GM19025 (cell line): ENCODE measurements at regions not wholly inside any gene's neighbourhood (a gene's known extent, or its start where the extent isn't known, plus 50 kb on each side); places are given as distances from the start of the nearest gene placed in this dataset.
A peak's percentile ranks its signal among the peaks of the same experiment; 100 is the strongest.
"Not testable (repeated sequence)": the region's sequence is repeated elsewhere in the genome, so short reads cannot be mapped to it uniquely, and the experiment has no call there.

Experiments
- ATAC-seq: cut with Tn5 transposase; IDR thresholded peaks from one replicate; pipeline ENCODE4 v1.9.1; 2021; ENCODE audit warnings: mild to moderate bottlenecking, low read depth, moderate library complexity; ENCODE audit not compliant: unreplicated experiment

GRCh38 chr1:147103416-147104155 lies 68.7 kb downstream of the PRKAB2 start:
- ATAC-seq = not testable (repeated sequence)

- ATAC-seq = no peak
Measured at GRCh38 chr1:147099192-147099591, 73.1 kb downstream of the PRKAB2 start.

GRCh38 chr1:147098338-147098973 lies 73.8 kb downstream of the PRKAB2 start:
- not testable (repeated sequence) for ATAC-seq

GRCh38 chr1:147095691-147096090 lies 76.6 kb downstream of the PRKAB2 start:
- no peak for ATAC-seq

- ATAC-seq = no peak
Measured at GRCh38 chr1:147091801-147092200, 80.5 kb downstream of the PRKAB2 start.

GRCh38 chr1:147089457-147089856 lies 82.8 kb downstream of the PRKAB2 start:
- ATAC-seq = no peak

- no peak for ATAC-seq
Measured at GRCh38 chr1:147086129-147086528, 86.1 kb downstream of the PRKAB2 start.

GRCh38 chr1:147084273-147085096 lies 87.8 kb downstream of the PRKAB2 start:
- ATAC-seq = peak; percentile 61

- no peak for ATAC-seq
Measured at GRCh38 chr1:147083919-147084272, 88.4 kb downstream of the PRKAB2 start.

- ATAC-seq = no peak
Measured at GRCh38 chr1:147080671-147081394, 91.4 kb downstream of the PRKAB2 start.

- no peak for ATAC-seq
Measured at GRCh38 chr1:147080006-147080661, 92.1 kb downstream of the PRKAB2 start.

- ATAC-seq = no peak
Measured at GRCh38 chr1:147079400-147080005, 92.8 kb downstream of the PRKAB2 start.

- ATAC-seq = no peak
Measured at GRCh38 chr1:147078606-147079399, 93.5 kb downstream of the PRKAB2 start.

GRCh38 chr1:147077936-147078605 lies 94.2 kb downstream of the PRKAB2 start:
- ATAC-seq = no peak

GRCh38 chr1:147077523-147077922 lies 94.7 kb downstream of the PRKAB2 start:
- ATAC-seq = no peak

GRCh38 chr1:147077081-147077480 lies 95.2 kb downstream of the PRKAB2 start:
- ATAC-seq = no peak

GRCh38 chr1:147076442-147076841 lies 95.8 kb downstream of the PRKAB2 start:
- ATAC-seq = no peak
